GM12891 (cell line): ENCODE measurements at regions not wholly inside any gene's neighbourhood (a gene's known extent, or its start where the extent isn't known, plus 50 kb on each side); places are given as distances from the start of the nearest gene placed in this dataset.
A peak's percentile ranks its signal among the peaks of the same experiment; 100 is the strongest.
"Not testable (repeated sequence)": the region's sequence is repeated elsewhere in the genome, so short reads cannot be mapped to it uniquely, and the experiment has no call there.

Source experiments
- DNase-seq: peaks from one replicate; pipeline ENCODE4 v3.0.0; 2011; ENCODE audit warnings: low spot score; ENCODE audit not compliant: insufficient read length
- FAIRE-seq: peaks from 2 replicates; lab custom pipeline; 2011; peaks lifted over from hg19 to GRCh38; lab: Jason Lieb, UNC
- PAX5 ChIP-seq: IDR thresholded peaks from 2 replicates; pipeline ENCODE4 v1.6.1; 2011; ENCODE audit warnings: low read length, moderate library complexity, mild to moderate bottlenecking; ENCODE audit not compliant: insufficient read depth, severe bottlenecking
- POLR2A ChIP-seq: IDR thresholded peaks from 2 replicates; pipeline ENCODE4 v1.6.1; 2011; ENCODE audit warnings: low read depth, low read length, control low read depth
- POLR2AphosphoS5 ChIP-seq: IDR thresholded peaks from 2 replicates; pipeline ENCODE4 v1.6.1; 2011; ENCODE audit warnings: low read depth, low read length, control low read depth
- POU2F2 ChIP-seq: IDR thresholded peaks from 2 replicates; pipeline ENCODE4 v1.6.1; 2011; ENCODE audit warnings: low read depth, mild to moderate bottlenecking, control low read depth, low read length, moderate library complexity
- SPI1 ChIP-seq: IDR thresholded peaks from 2 replicates; pipeline ENCODE4 v1.6.1; 2011; ENCODE audit warnings: low read depth, low read length, control low read depth
- TAF1 ChIP-seq: IDR thresholded peaks from 2 replicates; pipeline ENCODE4 v1.6.1; 2011; ENCODE audit warnings: low read depth, low read length, control low read depth

- FAIRE-seq (no peak), DNase-seq (no peak)
- no peak for TF ChIP-seq POU2F2
- TF ChIP-seq POLR2AphosphoS5 = no peak
- TF ChIP-seq TAF1 = no peak
Measured at GRCh38 chr1:157371826-157372225, 180.5 kb downstream of the FCRL5 start.

GRCh38 chr1:157371221-157371620, 181.1 kb downstream of the FCRL5 start:
- no peak for DNase-seq
- FAIRE-seq = no peak
- TF ChIP-seq SPI1 = no peak

- FAIRE-seq = no peak
- DNase-seq = no peak
- TF ChIP-seq SPI1 (no peak), POLR2AphosphoS5 (no peak), POU2F2 (no peak), POLR2A (no peak), PAX5 (no peak), TAF1 (no peak)
Measured at GRCh38 chr1:157370698-157371097, 181.6 kb downstream of the FCRL5 start.

- peak; percentile 80 for FAIRE-seq
- TF ChIP-seq POLR2A (no peak), SPI1 (no peak), POU2F2 (no peak), PAX5 (no peak), POLR2AphosphoS5 (no peak), TAF1 (no peak)
Measured at GRCh38 chr1:157369808-157370521, 182.3 kb downstream of the FCRL5 start.

GRCh38 chr1:157368941-157369340, 183.4 kb downstream of the FCRL5 start:
- FAIRE-seq, DNase-seq: not testable (repeated sequence)

More at GRCh38 chr1:157369808-157370521, 182.3 kb downstream of the FCRL5 start:
- DNase-seq = peak; percentile 22

GRCh38 chr1:157368363-157368762, 184.0 kb downstream of the FCRL5 start:
- no peak for TF ChIP-seq SPI1
- TF ChIP-seq POU2F2 = no peak
- TF ChIP-seq PAX5 = no peak
- no peak for TF ChIP-seq POLR2AphosphoS5
- TF ChIP-seq TAF1 = no peak
- TF ChIP-seq POLR2A = no peak
- FAIRE-seq (no peak), DNase-seq (no peak)

GRCh38 chr1:157367870-157368269, 184.4 kb downstream of the FCRL5 start:
- DNase-seq (no peak), FAIRE-seq (no peak)
- TF ChIP-seq POLR2A (no peak), TAF1 (no peak), SPI1 (no peak), POU2F2 (no peak), POLR2AphosphoS5 (no peak), PAX5 (no peak)

GRCh38 chr1:157367091-157367739, 185.1 kb downstream of the FCRL5 start:
- FAIRE-seq (no peak), DNase-seq (no peak)
- TF ChIP-seq PAX5 (no peak), POLR2A (no peak), SPI1 (no peak), TAF1 (no peak), POLR2AphosphoS5 (no peak), POU2F2 (no peak)

GRCh38 chr1:157364612-157365011, 187.7 kb downstream of the FCRL5 start:
- DNase-seq (no peak), FAIRE-seq (no peak)
- no peak for TF ChIP-seq POU2F2

GRCh38 chr1:157363660-157364140, 188.6 kb downstream of the FCRL5 start:
- DNase-seq (no peak), FAIRE-seq (peak; percentile 47)
- TF ChIP-seq POU2F2 (no peak), TAF1 (no peak), POLR2AphosphoS5 (no peak), PAX5 (no peak), SPI1 (no peak), POLR2A (no peak)

GRCh38 chr1:157360023-157360390, 192.3 kb downstream of the FCRL5 start:
- DNase-seq (no peak), FAIRE-seq (no peak)
- TF ChIP-seq SPI1 = no peak
- TF ChIP-seq PAX5 = no peak
- TF ChIP-seq POU2F2 = no peak
- TF ChIP-seq POLR2A = no peak
- no peak for TF ChIP-seq TAF1
- TF ChIP-seq POLR2AphosphoS5 = no peak
